Mammary epithelial cell (primary cell): ENCODE measurements at regions not wholly inside any gene's neighbourhood (a gene's known extent, or its start where the extent isn't known, plus 50 kb on each side); places are given as distances from the start of the nearest gene placed in this dataset.

Experiments used
- CTCF ChIP-seq, 2 donors: IDR thresholded peaks in 1 of 2; conservative IDR thresholded peaks in 1 of 2; 2 replicates each; pipeline ENCODE4 v1.5.1; 2011 to 2012; ENCODE audit warnings: inconsistent platforms in 2 of 2, low read length in 2 of 2, mild to moderate bottlenecking in 2 of 2, control low read depth in 1 of 2, low read depth in 1 of 2; ENCODE audit not compliant: insufficient read depth in 1 of 2; ENCODE audit errors: extremely low read depth in 1 of 2
- EZH2 ChIP-seq: IDR thresholded peaks from 2 replicates; pipeline ENCODE4 v1.6.1; 2012; ENCODE audit warnings: low read length, inconsistent platforms, borderline replicate concordance

DNA sequence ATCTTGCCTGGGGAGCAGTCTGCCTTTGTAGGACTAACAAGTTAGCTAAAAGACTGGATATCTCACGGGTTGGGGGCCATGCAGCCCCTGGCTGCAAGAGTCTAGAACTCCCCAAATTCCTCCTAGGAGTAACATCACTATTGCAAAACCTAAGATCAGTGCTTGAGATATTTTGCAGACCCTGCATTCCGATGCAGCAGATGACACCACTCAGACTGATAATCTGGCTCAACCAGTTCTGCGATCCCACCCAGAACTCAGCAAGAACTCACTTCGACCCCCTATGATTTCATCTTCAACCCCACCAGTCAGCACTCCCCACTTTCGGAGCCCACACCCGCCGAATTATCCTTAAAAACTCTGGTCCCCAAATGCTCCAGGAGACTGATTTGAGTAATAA is 834.0 kb downstream of the C4orf33 start:
- no peak for TF ChIP-seq CTCF (conservative IDR thresholded peaks at IDR 0.05 in 1 of 2, IDR thresholded peaks at IDR 0.05 in 1 of 2; ENCODE audit: extremely low read depth in 1 of 2, insufficient read depth in 1 of 2, low read depth in 1 of 2, low read length in 2 of 2)
- TF ChIP-seq EZH2, result no peak
